Kidney (tissue), 13 donors: ENCODE measurements at regions not wholly inside any gene's neighbourhood (a gene's known extent, or its start where the extent isn't known, plus 50 kb on each side); places are given as distances from the start of the nearest gene placed in this dataset.

ENCODE experiments used
- DNase-seq, 5 donors: peaks; one replicate each; pipeline ENCODE4 v3.0.0-alpha.2; 2013 to 2020
- FAIRE-seq: peaks from 2 replicates; lab custom pipeline; 2012; peaks lifted over from hg19 to GRCh38; lab: Jason Lieb, UNC
- H3K27ac ChIP-seq, 2 donors: one replicate each; pipeline ENCODE4 v1.7.0; 2013; ENCODE audit warnings: low read depth in 2 of 2, low read length in 2 of 2, inconsistent platforms in 1 of 2
- H3K27me3 ChIP-seq: one replicate; pipeline ENCODE4 v1.7.1; 2013; ENCODE audit warnings: low read length, inconsistent platforms; ENCODE audit not compliant: control insufficient read depth, insufficient read depth
- H3K36me3 ChIP-seq, 3 donors: one replicate each; pipeline versions ENCODE4 v1.7.0 to v1.7.1; 2013; ENCODE audit warnings: low read length in 3 of 3, control low read depth in 1 of 3, inconsistent platforms in 1 of 3; ENCODE audit not compliant: insufficient read depth in 3 of 3, control insufficient read depth in 2 of 3
- H3K4me1 ChIP-seq, 3 donors: one replicate each; pipeline versions ENCODE4 v1.7.0 to v1.7.1; 2013; ENCODE audit warnings: low read length in 3 of 3, inconsistent platforms in 1 of 3, low read depth in 1 of 3; ENCODE audit not compliant: control insufficient read depth in 2 of 3, insufficient read depth in 2 of 3
- H3K4me3 ChIP-seq, 3 donors: one replicate each; pipeline versions ENCODE4 v1.7.0 to v1.8.1; 2013; ENCODE audit warnings: low read length in 3 of 3, control low read depth in 1 of 3, inconsistent platforms in 1 of 3
- H3K9ac ChIP-seq, 3 donors: one replicate each; pipeline versions ENCODE4 v1.7.0 to v1.7.1; 2013; ENCODE audit warnings: low read length in 3 of 3, control low read depth in 1 of 3, inconsistent platforms in 1 of 3
- H3K9me3 ChIP-seq, 3 donors: one replicate each; pipeline versions ENCODE4 v1.7.0 to v1.7.1; 2013; ENCODE audit warnings: low read length in 3 of 3, control low read depth in 1 of 3, inconsistent platforms in 1 of 3; ENCODE audit not compliant: control insufficient read depth in 2 of 3, insufficient read depth in 1 of 3
- intact Hi-C: fragments of 100-400 bp; cut with DNase I; formaldehyde crosslinking; loops from one replicate; pipeline ENCODE4 v1.11.1; 2022
- TF ChIP-seq, protein P1 (sequence below): IDR thresholded peaks from 3 replicates; pipeline ENCODE4 v1.5.1; 2012; ENCODE audit warnings: mild to moderate bottlenecking, moderate library complexity, borderline replicate concordance; ENCODE audit not compliant: insufficient read depth; ENCODE audit errors: extremely low read depth
- donor health status: control.
- donor health status: control.
- donor health status: control.
- donor health status: control.
- donor health status: control.
- donor health status: DM: yes; HTN: yes; CAD: no.
- donor health status: Normal renal cell carcinoma (clear cell type).

DNA sequence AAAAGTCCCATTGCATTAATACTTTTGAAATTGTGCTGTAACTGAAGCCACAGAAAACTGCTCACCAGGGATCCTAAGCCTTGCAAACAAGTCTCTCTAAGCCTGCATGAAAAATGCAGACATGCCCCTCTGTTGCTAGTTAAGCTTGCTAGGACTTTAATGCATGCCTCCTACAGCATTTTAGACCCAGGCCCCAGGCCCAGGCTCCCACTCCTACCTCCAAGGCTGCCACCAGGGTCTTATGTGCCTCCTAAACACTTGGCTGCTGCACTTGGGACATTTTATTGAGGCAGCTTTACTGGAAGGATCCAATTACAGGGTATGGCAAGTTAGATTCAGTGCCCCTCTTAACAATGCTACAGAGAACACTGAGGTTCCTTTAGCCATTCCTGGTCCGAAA is 467.3 kb upstream of the CLINT1 start:
- Histone ChIP-seq H3K9me3 (peaks cover 0 to 1% (median 0%) of the 10 kb centered on the region in 3 donors), H3K4me3 (no peak overlapping the region), H3K36me3 (no peaks in the 10 kb centered on the region), H3K4me1 (no peaks in the 10 kb centered on the region), H3K9ac (no peak overlapping the region), H3K27me3 (no peaks in the 10 kb centered on the region), H3K27ac (no peak overlapping the region)
- intact Hi-C loops, result no loop called here
- TF ChIP-seq, protein P1, sequence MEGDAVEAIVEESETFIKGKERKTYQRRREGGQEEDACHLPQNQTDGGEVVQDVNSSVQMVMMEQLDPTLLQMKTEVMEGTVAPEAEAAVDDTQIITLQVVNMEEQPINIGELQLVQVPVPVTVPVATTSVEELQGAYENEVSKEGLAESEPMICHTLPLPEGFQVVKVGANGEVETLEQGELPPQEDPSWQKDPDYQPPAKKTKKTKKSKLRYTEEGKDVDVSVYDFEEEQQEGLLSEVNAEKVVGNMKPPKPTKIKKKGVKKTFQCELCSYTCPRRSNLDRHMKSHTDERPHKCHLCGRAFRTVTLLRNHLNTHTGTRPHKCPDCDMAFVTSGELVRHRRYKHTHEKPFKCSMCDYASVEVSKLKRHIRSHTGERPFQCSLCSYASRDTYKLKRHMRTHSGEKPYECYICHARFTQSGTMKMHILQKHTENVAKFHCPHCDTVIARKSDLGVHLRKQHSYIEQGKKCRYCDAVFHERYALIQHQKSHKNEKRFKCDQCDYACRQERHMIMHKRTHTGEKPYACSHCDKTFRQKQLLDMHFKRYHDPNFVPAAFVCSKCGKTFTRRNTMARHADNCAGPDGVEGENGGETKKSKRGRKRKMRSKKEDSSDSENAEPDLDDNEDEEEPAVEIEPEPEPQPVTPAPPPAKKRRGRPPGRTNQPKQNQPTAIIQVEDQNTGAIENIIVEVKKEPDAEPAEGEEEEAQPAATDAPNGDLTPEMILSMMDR, result no peak
- DNase-seq (no peak), FAIRE-seq (no peak)

DNA sequence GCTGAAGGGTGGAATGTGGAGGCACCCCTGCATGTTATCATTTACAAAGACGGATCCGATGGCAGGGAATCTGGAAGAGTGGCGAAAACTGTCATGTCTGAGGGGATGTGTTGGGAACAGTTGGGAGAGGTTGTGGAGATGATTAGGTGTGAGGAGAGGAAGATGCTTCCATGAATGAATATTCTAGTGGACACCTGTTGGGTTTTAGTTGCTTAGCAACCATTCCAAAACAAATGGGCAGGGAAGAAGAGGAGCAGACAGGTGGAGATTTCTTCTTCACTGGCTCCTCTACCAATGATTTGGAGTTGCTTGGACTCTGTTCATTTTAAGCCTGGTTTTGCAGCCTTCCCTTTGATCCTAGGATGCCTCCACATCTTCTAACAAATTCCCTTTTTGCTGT is 465.3 kb upstream of the CLINT1 start:
- H3K27me3 ChIP-seq, result no peaks in the 10 kb centered on the region
- H3K36me3 ChIP-seq, result no peaks in the 10 kb centered on the region
- no peaks in the 10 kb centered on the region for H3K9me3 ChIP-seq
- no peak for DNase-seq
- no peak overlapping the region for H3K4me3 ChIP-seq
- TF ChIP-seq, protein P1, result no peak
- H3K9ac ChIP-seq, result no peak overlapping the region
- no peak overlapping the region for H3K27ac ChIP-seq
- FAIRE-seq, result no peak
- no peaks in the 10 kb centered on the region for H3K4me1 ChIP-seq
- intact Hi-C loops, result no loop called here

DNA sequence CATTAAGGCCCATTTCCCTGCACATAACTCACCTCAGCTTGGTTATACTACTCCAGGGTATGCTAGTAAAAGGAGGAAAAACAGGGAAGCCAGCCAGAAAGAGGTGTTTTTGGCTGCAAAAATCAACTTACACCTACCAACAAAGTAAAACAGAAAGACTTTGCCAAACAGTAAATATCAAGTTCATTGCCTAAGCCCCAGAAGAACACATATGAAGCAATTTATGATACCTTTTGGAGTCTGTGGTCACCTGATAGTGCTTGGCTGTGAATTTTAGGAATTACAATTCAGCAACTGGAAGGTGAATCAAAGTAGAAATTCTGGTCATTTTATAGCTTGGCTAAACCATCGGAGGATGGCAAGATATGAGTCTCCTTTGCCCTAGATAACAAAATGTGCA is 463.7 kb upstream of the CLINT1 start:
- FAIRE-seq (no peak), DNase-seq (no peak)
- H3K36me3 ChIP-seq, result no peaks in the 10 kb centered on the region
- H3K4me1 ChIP-seq, result no peaks in the 10 kb centered on the region
- H3K27me3 ChIP-seq, result no peaks in the 10 kb centered on the region
- TF ChIP-seq, protein P1, result no peak
- H3K9me3 ChIP-seq, result no peaks in the 10 kb centered on the region
- H3K27ac ChIP-seq, result no peak overlapping the region
- intact Hi-C loops, result no loop called here
- no peak overlapping the region for H3K4me3 ChIP-seq
- H3K9ac ChIP-seq, result no peak overlapping the region

DNA sequence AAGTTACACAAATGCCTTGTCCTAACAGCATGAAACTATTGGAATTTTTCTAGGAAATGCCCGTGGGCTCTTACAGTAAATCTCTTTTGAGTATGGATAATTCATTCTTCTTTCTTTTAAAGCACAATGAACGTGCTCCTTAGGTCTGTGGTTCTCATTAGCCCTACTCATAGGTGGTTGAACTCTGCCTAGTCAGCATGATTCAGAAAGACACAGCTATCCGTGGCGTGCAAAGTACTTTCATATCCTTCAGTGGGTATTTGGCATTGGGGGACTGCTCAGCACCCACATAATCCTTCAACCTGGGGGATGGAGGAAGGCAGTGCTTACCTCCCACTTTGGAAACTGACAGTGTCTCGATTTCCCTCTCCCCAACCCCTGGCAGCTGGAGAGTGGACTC is 462.0 kb upstream of the CLINT1 start:
- H3K9me3 ChIP-seq, result no peaks in the 10 kb centered on the region
- DNase-seq (no peak), FAIRE-seq (no peak)
- no peak overlapping the region for H3K4me3 ChIP-seq
- intact Hi-C loops, result no loop called here
- TF ChIP-seq, protein P1, result no peak
- no peak overlapping the region for H3K27ac ChIP-seq
- no peaks in the 10 kb centered on the region for H3K36me3 ChIP-seq
- no peaks in the 10 kb centered on the region for H3K4me1 ChIP-seq
- H3K27me3 ChIP-seq, result no peaks in the 10 kb centered on the region
- no peak overlapping the region for H3K9ac ChIP-seq
